ENCODE measurements at regions not wholly inside any gene's neighbourhood (a gene's known extent, or its start where the extent isn't known, plus 50 kb on each side); places are given as distances from the start of the nearest gene placed in this dataset.
"Not testable (repeated sequence)": the region's sequence is repeated elsewhere in the genome, so short reads cannot be mapped to it uniquely, and the experiment has no call there.

GRCh38 chr4:16413814-16414555, 187.7 kb upstream of the TAPT1 start:
- ATAC-seq: no peak
- no peak for TF ChIP-seq TCF4 (CRISPR knock-in tag; IDR thresholded peaks at IDR 0.05; ENCODE audit: borderline replicate concordance)
- TF ChIP-seq OSR1 (CRISPR knock-in tag; IDR thresholded peaks at IDR 0.05): no peak
- TF ChIP-seq PATZ1 (CRISPR knock-in tag; IDR thresholded peaks at IDR 0.05; ENCODE audit: borderline replicate concordance): no peak
- no peak for TF ChIP-seq POU6F1 (CRISPR knock-in tag; IDR thresholded peaks at IDR 0.05; ENCODE audit: borderline replicate concordance, low read depth)
- no peak for TF ChIP-seq RARB (CRISPR knock-in tag; IDR thresholded peaks at IDR 0.05)
- no peak for TF ChIP-seq ZNF565 (CRISPR knock-in tag; conservative IDR thresholded peaks at IDR 0.05; ENCODE audit: low read depth)
- no peak for TF ChIP-seq ZC3H10 (CRISPR knock-in tag; IDR thresholded peaks at IDR 0.05)
- no peak for TF ChIP-seq TSHZ2 (CRISPR knock-in tag; IDR thresholded peaks at IDR 0.05)
- no peak for TF ChIP-seq ARNTL (CRISPR knock-in tag; IDR thresholded peaks at IDR 0.05; ENCODE audit: borderline replicate concordance, low read depth)
- TF ChIP-seq CREB5 (CRISPR knock-in tag; IDR thresholded peaks at IDR 0.05; ENCODE audit: low read depth): no peak
- no peak for TF ChIP-seq TOX (CRISPR knock-in tag; IDR thresholded peaks at IDR 0.05; ENCODE audit: borderline replicate concordance)
- no peak for TF ChIP-seq ZFP30 (CRISPR knock-in tag; IDR thresholded peaks at IDR 0.05)
- TF ChIP-seq CSRNP3 (CRISPR knock-in tag; IDR thresholded peaks at IDR 0.05): no peak
- TF ChIP-seq ESRRG (CRISPR knock-in tag; IDR thresholded peaks at IDR 0.05): no peak
- no peak for TF ChIP-seq PPARA (CRISPR knock-in tag; IDR thresholded peaks at IDR 0.05; ENCODE audit: borderline replicate concordance)
- TF ChIP-seq BACH2 (CRISPR knock-in tag; IDR thresholded peaks at IDR 0.05; ENCODE audit: borderline replicate concordance): no peak

- TF ChIP-seq CSRNP3 (CRISPR knock-in tag; IDR thresholded peaks at IDR 0.05) (no peak), SNAI2 (CRISPR knock-in tag; IDR thresholded peaks at IDR 0.05) (no peak), ZC3H10 (CRISPR knock-in tag; IDR thresholded peaks at IDR 0.05) (no peak), ARNTL (CRISPR knock-in tag; IDR thresholded peaks at IDR 0.05; ENCODE audit: borderline replicate concordance, low read depth) (no peak), PATZ1 (CRISPR knock-in tag; IDR thresholded peaks at IDR 0.05; ENCODE audit: borderline replicate concordance) (no peak), TCF4 (CRISPR knock-in tag; IDR thresholded peaks at IDR 0.05; ENCODE audit: borderline replicate concordance) (no peak)
- no peak for ATAC-seq
Observed at GRCh38 chr4:16411501-16412085, 185.3 kb upstream of the TAPT1 start.

- ATAC-seq: not testable (repeated sequence)
Observed at GRCh38 chr4:16393216-16393615, 166.9 kb upstream of the TAPT1 start.

Measured in SK-N-SH treated with all-trans-retinoic acid at 6 μM for 48 hours (cell line).